ENCODE measurements at regions not wholly inside any gene's neighbourhood (a gene's known extent, or its start where the extent isn't known, plus 50 kb on each side); places are given as distances from the start of the nearest gene placed in this dataset.

DNA sequence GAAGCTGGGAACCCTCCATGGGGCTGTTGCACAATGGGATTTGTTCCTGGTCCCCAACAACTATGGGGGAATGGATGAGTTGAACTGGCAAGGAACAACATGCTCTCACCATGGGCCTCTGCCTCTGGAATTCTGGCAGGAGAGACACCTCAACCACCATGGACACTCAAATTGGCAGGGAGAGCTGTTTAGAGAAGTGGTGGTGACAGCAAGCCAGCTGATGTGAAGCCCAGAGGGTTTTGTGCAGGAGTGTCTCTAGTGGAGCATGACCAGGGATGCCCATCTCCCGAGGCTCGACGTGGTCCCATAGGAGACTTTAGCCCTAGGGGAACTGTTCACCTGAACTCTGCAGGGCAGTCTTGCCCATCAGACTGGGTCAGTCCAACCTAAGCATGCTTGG lies 345.2 kb upstream of the CCDC196 start:
- TF ChIP-seq POU2F2 (IDR thresholded peaks at IDR 0.05; ENCODE audit: low read depth, low read length) (no peak), POLR2AphosphoS5 (IDR thresholded peaks at IDR 0.05; ENCODE audit: low read depth, low read length) (no peak), PAX5 (IDR thresholded peaks at IDR 0.05; ENCODE audit: insufficient read depth, low read length, severe bottlenecking) (no peak)

DNA sequence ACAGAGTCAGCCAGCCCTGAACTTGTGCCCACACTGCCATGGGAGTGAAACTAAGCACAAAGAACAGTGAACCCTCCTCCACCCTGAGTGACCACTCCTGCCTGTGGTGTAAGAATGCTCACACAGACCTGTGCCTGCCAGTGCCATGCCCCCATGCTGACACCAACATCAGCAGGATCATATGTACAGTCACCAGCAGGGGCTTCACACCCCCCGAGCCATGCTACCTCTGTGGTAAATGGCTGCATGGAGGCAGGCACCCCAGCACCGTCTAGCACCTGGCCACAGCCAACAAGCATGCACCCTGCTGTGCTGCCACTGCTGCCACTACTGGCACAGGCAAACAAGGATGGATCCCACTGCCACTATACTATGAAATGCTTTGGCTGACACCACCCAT lies 344.4 kb upstream of the CCDC196 start:
- DNase-seq (ENCODE audit: insufficient read length, low spot score) = no peak
- FAIRE-seq = no peak
- TF ChIP-seq SPI1 (IDR thresholded peaks at IDR 0.05; ENCODE audit: low read depth, low read length) (no peak), POLR2A (IDR thresholded peaks at IDR 0.05; ENCODE audit: low read depth, low read length) (no peak), PAX5 (IDR thresholded peaks at IDR 0.05; ENCODE audit: insufficient read depth, low read length, severe bottlenecking) (no peak), TAF1 (IDR thresholded peaks at IDR 0.05; ENCODE audit: low read depth, low read length) (no peak), POU2F2 (IDR thresholded peaks at IDR 0.05; ENCODE audit: low read depth, low read length) (no peak), POLR2AphosphoS5 (IDR thresholded peaks at IDR 0.05; ENCODE audit: low read depth, low read length) (no peak)

More for the DNA sequence above, 345.2 kb upstream of the CCDC196 start:
- no peak for DNase-seq (ENCODE audit: insufficient read length, low spot score)
- FAIRE-seq = no peak

DNA sequence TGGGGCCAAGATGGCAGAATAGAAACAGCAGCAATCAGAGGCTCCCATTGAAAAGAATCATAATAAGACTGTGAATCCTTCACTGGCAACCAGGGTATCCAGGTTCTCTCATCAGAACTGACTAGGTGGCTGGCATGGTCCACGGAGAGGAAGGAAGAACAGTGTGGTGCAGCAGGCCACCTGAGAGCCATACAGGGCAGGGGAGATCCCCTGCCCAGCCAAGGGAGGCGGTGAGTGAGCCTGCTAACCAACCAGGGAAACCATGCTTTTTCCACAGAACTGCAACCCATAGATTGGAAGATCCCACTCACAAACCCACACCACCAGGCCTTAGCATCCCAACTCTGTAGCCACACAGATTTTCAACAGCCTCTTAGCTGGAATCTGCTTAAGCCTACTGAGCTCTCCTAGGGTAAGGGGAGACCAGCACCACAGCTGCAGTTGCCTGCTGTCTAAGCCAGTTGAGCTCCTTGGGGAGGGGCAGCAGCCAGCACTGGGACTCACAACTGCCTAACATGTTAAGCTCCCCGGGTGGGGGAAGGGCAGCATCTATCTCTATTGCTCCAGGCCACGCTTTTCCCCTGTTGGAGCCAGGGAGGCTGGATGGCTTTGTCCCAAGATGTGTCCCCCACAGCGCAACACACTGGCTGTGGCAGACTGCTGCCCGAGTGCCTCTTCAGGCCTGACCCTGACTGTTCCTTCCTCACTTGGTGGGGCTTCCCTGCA lies 342.6 kb upstream of the CCDC196 start:
- FAIRE-seq = no peak
- no peak for TF ChIP-seq POU2F2 (IDR thresholded peaks at IDR 0.05; ENCODE audit: low read depth, low read length)
- DNase-seq (ENCODE audit: insufficient read length, low spot score) = no peak

DNA sequence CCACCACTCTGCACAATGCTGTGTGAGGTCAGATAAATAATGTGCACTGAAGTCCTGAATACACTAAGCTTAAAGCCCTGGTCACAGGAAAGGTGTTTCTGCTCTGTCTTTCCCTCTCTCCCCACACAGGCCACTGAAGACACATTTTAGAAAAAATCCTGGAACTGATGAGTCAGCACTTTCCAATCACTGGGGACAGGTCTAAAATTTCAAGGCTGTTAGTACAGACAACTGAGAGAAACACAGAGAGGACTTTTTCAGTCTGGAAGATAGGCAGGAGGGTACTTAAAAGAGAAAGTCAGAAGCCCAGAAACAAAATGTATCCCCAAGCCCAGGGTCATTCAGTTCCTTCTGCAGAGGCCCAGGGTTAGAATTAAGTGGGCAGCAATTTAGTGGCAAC lies 333.9 kb upstream of the CCDC196 start:
- DNase-seq (ENCODE audit: insufficient read length, low spot score) (no peak), FAIRE-seq (no peak)
- no peak for TF ChIP-seq POU2F2 (IDR thresholded peaks at IDR 0.05; ENCODE audit: low read depth, low read length)

DNA sequence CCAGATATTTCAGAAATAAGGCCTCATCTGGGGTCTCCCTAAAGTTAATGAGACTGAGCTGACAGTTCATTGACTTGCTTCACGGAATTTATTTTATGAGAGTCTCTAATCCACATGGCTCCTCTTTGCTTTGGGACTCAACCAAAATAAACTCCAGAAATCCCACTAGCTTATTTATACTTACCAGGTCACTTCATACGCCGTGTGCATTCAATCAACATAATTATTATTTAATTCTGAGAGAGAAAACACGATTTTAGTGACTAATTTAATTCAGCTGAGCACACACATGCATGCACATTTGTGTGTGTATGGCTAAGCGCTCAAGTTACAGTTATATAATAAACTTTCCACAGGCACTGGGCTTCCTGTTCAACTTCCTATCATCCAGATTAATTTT lies 333.4 kb upstream of the CCDC196 start:
- TF ChIP-seq PAX5 (IDR thresholded peaks at IDR 0.05; ENCODE audit: insufficient read depth, low read length, severe bottlenecking) (no peak), TAF1 (IDR thresholded peaks at IDR 0.05; ENCODE audit: low read depth, low read length) (no peak), POLR2A (IDR thresholded peaks at IDR 0.05; ENCODE audit: low read depth, low read length) (no peak), POLR2AphosphoS5 (IDR thresholded peaks at IDR 0.05; ENCODE audit: low read depth, low read length) (no peak), SPI1 (IDR thresholded peaks at IDR 0.05; ENCODE audit: low read depth, low read length) (no peak), POU2F2 (IDR thresholded peaks at IDR 0.05; ENCODE audit: low read depth, low read length) (no peak)
- DNase-seq (ENCODE audit: insufficient read length, low spot score) = no peak
- no peak for FAIRE-seq

DNA sequence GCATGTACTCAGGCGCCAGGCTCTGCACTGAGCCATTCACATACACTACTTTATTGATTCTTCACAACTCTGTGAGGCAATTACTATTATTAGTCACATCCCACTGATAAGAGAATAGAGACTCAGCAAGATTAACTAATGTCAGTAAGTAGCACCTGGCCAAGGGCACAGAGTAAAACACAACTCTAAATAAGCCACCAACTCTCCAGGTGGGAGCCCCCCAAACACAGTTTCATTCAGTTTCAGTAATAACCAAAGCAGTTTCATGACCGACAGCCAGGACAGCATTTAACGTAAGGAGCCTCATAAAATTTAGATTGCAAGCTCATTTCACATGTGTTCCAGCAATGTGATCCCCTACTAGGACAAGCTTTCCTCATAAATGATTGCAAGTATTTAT lies 323.1 kb upstream of the CCDC196 start:
- TF ChIP-seq POU2F2 (IDR thresholded peaks at IDR 0.05; ENCODE audit: low read depth, low read length) (no peak), SPI1 (IDR thresholded peaks at IDR 0.05; ENCODE audit: low read depth, low read length) (no peak), PAX5 (IDR thresholded peaks at IDR 0.05; ENCODE audit: insufficient read depth, low read length, severe bottlenecking) (no peak), TAF1 (IDR thresholded peaks at IDR 0.05; ENCODE audit: low read depth, low read length) (no peak), POLR2AphosphoS5 (IDR thresholded peaks at IDR 0.05; ENCODE audit: low read depth, low read length) (no peak), POLR2A (IDR thresholded peaks at IDR 0.05; ENCODE audit: low read depth, low read length) (no peak)
- no peak for DNase-seq (ENCODE audit: insufficient read length, low spot score)
- FAIRE-seq = no peak

DNA sequence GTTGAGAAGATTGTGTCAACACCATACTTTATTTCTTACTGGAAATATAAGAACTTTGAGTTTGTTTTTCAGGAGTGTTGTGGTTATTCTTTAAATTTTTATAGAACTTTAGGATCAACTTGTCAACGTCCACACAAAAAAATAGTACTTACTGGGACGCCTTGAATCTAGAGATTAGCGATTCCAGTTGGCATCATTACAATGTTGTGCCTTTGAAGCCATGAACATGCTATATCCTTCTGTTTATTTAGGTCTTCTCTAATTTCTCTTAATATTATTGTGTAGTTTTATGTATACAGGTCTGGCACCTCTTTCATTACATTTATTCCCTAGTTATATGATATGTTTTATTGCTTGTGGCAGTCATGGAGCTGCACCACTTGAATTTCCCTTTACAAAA lies 320.8 kb upstream of the CCDC196 start:
- no peak for TF ChIP-seq POLR2A (IDR thresholded peaks at IDR 0.05; ENCODE audit: low read depth, low read length)
- no peak for TF ChIP-seq POLR2AphosphoS5 (IDR thresholded peaks at IDR 0.05; ENCODE audit: low read depth, low read length)
- no peak for TF ChIP-seq TAF1 (IDR thresholded peaks at IDR 0.05; ENCODE audit: low read depth, low read length)
- no peak for TF ChIP-seq POU2F2 (IDR thresholded peaks at IDR 0.05; ENCODE audit: low read depth, low read length)
- TF ChIP-seq PAX5 (IDR thresholded peaks at IDR 0.05; ENCODE audit: insufficient read depth, low read length, severe bottlenecking) = no peak
- TF ChIP-seq SPI1 (IDR thresholded peaks at IDR 0.05; ENCODE audit: low read depth, low read length) = no peak
- DNase-seq (ENCODE audit: insufficient read length, low spot score) (no peak), FAIRE-seq (no peak)

DNA sequence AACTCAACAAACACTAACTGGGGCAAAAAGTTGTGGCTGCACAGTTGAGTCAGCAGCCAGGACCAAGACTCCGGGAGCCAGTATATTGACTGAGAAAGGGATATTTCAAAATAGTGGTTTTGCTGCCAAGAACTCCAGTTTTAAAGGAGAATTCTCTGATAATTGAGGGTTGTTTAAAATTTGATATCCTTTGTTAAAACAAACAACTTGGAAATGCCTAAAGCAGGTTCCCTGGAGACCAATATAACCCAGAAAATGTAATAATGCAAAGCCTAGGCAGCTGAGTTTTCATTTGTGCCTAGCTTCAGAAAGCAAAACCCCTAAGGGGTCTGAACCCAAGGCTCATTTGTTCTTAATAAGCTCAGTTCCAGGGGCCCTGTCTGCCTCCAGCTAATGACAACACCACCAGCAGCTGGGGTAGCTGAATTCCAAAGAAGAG lies 311.7 kb upstream of the CCDC196 start:
- DNase-seq (ENCODE audit: insufficient read length, low spot score) (no peak), FAIRE-seq (no peak)
- TF ChIP-seq SPI1 (IDR thresholded peaks at IDR 0.05; ENCODE audit: low read depth, low read length) (no peak), POLR2A (IDR thresholded peaks at IDR 0.05; ENCODE audit: low read depth, low read length) (no peak), POLR2AphosphoS5 (IDR thresholded peaks at IDR 0.05; ENCODE audit: low read depth, low read length) (no peak), POU2F2 (IDR thresholded peaks at IDR 0.05; ENCODE audit: low read depth, low read length) (no peak), PAX5 (IDR thresholded peaks at IDR 0.05; ENCODE audit: insufficient read depth, low read length, severe bottlenecking) (no peak), TAF1 (IDR thresholded peaks at IDR 0.05; ENCODE audit: low read depth, low read length) (no peak)

DNA sequence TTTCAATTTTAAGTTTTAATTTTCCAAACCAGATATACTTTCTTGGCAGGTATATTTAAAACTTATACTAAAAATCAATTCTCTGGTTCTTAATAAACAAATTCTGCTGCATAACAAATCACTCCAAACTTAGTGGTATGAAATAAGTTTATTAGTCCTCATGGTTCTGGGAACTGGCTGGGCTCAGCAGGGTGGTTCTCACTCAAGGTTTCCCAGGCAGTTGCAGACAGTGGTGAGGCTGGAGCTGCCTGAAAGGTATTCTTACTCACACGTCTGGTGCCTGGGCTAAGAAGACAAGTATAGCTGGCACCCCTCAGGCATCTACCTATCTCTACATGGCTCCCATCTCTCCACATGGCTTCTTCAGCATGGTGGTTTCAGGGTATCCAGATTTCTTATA lies 308.2 kb upstream of the CCDC196 start:
- FAIRE-seq (no peak), DNase-seq (ENCODE audit: insufficient read length, low spot score) (no peak)
- TF ChIP-seq POLR2AphosphoS5 (IDR thresholded peaks at IDR 0.05; ENCODE audit: low read depth, low read length) = no peak
- no peak for TF ChIP-seq PAX5 (IDR thresholded peaks at IDR 0.05; ENCODE audit: insufficient read depth, low read length, severe bottlenecking)
- TF ChIP-seq POU2F2 (IDR thresholded peaks at IDR 0.05; ENCODE audit: low read depth, low read length) = no peak
- no peak for TF ChIP-seq SPI1 (IDR thresholded peaks at IDR 0.05; ENCODE audit: low read depth, low read length)
- TF ChIP-seq POLR2A (IDR thresholded peaks at IDR 0.05; ENCODE audit: low read depth, low read length) = no peak
- no peak for TF ChIP-seq TAF1 (IDR thresholded peaks at IDR 0.05; ENCODE audit: low read depth, low read length)

DNA sequence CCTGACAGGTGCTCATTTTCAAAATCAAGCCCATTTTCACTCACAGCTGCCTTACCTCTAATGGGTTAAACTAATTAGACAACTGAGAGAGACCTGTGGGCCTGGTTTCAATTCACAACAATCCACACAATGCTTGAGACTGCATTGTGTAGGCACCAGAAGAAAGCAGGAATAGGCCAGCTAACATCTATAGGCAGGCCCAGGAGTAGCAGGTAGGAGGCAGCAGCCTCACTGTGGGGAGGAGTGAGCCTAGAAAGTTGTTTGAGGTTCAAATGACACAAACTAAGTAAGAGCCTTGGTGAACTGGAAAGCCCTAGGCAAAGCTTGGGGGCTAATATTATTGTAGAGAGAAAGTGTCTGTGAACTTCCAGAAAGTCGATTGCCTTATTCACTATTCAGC lies 289.5 kb upstream of the CCDC196 start:
- no peak for TF ChIP-seq POU2F2 (IDR thresholded peaks at IDR 0.05; ENCODE audit: low read depth, low read length)
- no peak for TF ChIP-seq PAX5 (IDR thresholded peaks at IDR 0.05; ENCODE audit: insufficient read depth, low read length, severe bottlenecking)
- TF ChIP-seq POLR2A (IDR thresholded peaks at IDR 0.05; ENCODE audit: low read depth, low read length) = no peak
- TF ChIP-seq TAF1 (IDR thresholded peaks at IDR 0.05; ENCODE audit: low read depth, low read length) = no peak
- no peak for TF ChIP-seq POLR2AphosphoS5 (IDR thresholded peaks at IDR 0.05; ENCODE audit: low read depth, low read length)
- no peak for TF ChIP-seq SPI1 (IDR thresholded peaks at IDR 0.05; ENCODE audit: low read depth, low read length)
- FAIRE-seq = no peak
- no peak for DNase-seq (ENCODE audit: insufficient read length, low spot score)

All from GM12891 (cell line).